GM21737 (cell line): ENCODE measurements at regions not wholly inside any gene's neighbourhood (a gene's known extent, or its start where the extent isn't known, plus 50 kb on each side); places are given as distances from the start of the nearest gene placed in this dataset.

Experiments used
- ATAC-seq: cut with Tn5 transposase; IDR thresholded peaks from one replicate; pipeline ENCODE4 v1.9.1; 2021; ENCODE audit warnings: mild to moderate bottlenecking, moderate library complexity; ENCODE audit not compliant: unreplicated experiment

DNA sequence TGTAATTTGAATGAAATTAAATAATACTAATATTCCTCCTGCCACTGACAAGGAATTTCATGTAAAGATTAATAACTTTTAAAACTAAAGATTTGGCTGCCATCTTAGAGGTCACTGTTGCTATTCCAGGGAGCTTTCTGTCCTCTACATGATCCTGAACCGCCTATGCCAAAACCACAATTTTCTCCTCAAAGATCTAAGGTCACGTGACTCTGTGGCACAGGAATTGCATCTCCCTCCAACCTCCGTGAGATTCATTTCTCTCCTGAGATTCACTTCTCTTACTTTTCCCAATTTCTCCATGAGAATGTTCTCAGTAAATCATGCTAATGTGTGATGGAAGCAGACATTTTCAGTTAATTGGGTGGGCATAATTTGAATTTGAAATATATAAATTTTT lies 379.6 kb upstream of the TSHZ2 start:
- ATAC-seq, result no peak

DNA sequence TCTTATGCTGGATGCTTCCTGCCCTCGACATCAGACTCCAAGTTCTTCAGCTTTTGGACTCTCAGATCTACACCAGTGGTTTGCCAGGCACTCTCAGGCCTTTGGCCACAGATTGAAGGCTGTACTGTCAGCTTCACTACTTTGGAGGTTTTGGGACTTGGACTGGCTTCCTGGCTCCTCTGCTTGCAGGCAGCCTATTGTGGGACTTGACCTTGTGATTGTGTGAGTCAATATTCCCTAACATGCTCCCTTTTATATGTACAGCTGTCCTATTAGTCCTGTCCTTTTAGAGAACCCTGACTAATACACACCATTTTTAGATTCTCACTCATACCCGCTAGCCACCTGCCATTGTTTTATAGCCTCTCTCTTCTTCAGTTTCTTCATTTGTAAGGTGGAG lies 382.1 kb upstream of the TSHZ2 start:
- no peak for ATAC-seq

DNA sequence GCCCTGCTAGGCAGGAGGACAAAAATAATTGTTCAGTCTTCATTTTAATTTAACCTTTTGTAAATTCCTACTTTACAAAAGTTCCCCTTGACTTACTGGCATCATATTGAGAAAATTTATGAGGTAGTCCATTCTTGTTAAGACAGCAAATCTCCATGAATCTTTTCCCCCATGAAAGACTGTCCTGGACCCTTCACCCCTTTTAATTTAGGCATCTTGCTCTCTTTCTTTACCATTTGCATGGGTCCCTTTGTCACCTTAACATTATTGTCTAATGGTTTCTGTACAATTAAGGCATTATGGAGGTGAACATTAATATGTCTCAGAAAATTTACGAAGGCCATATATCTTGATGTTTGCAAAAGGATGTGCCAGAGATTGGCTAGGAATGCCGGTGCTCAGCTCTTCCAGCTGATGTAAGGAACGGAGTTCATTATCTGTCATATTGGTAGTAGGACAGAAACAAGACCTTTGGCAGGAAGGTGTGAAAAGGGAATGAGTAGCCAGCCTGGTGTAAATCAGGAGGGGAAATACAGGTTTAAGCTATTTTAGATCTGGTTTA lies 382.8 kb upstream of the TSHZ2 start:
- no peak for ATAC-seq

DNA sequence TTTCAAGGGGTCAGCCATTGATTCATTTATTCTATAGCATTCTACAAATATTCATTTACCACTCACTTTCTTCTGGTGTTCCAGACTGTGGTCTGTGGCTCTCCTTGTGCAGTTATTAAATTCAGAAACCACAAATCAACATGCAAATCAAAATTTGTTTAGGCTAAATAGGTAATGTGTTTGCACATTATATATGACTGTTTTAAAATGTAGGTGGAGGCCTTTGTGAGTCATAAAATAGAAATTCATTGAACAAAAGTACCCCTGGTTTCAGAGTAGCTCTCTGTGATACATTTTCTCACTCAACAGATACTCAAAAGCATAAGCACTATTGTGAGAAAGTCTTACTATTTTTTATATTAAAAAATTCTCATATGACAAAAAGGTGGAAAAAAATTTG lies 385.5 kb upstream of the TSHZ2 start:
- no peak for ATAC-seq

DNA sequence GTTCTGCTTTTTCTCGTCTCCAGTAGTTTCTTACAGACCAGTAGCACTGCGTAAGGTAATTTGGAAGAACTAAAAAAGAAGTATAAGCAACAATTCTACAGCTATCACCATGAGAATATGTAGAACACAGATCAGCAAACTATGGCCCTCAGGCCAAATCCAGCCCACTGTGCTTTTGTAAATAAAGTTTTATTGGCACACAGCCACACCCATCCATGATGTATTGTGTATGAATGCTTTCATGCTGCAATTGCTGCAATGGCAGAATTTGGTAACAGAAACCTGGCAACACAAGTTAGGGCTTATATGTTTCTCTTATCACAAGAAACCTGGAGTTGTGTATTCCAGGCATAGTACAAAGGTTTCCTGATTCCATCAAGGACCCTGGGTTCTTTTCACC lies 386.8 kb upstream of the TSHZ2 start:
- ATAC-seq, result no peak

DNA sequence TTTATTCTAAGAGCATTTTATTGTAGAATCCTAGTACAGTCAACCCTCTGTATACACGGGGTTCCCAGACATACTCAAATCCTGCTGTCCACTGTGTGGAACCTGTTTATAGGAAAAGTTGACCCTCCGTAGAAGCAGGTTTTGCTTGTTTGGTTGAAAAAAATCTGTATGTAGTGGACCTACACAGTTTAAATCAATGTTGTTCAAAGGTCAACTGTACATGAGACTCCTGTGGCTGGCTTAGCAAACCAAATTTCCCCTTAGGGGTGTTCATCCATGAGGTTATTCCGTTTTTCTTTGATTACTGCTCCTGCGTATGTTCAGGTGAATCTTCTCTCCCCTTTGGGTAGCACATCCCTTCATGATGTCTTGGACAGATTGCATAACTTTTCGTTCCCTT lies 387.0 kb upstream of the ZFP64 start:
- ATAC-seq, result no peak

DNA sequence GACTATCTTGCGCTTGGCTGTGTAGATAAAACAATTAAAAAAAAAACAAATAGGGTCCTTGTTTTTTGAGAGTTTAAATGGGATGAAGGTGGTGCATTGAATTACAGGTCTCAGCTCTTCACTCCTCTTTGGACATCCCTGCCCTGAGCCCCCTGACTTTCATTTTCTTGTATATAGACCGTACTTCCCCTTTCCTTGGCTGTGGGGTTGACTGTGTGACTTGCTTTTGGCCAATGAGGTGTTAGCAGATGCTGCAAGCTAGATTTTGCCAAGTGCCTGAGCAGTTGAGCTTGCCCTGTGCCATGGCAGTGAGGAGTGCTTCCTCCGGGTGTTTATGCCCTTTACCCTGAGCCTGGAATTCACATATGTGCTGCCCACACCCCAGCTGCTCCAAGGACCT lies 386.1 kb upstream of the ZFP64 start:
- no peak for ATAC-seq

DNA sequence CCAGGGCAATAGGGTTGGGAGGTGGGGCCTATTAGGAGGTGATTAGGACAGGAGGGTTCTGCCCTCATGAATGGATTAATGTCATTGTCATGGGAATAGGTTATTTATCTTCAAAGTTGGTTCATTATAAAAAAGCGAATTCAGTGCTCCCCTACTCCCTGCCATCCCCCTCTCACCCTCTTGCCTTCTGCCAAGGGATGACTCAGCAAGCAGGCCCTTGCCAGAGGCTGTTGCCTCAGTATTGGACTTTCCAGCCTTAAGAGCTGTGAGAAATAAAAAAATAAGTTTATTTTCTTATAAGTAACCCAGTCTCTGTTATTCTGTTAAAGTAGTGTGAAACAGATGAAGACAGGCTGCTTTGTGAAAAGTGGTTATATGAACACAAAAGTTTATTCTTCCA lies 381.1 kb upstream of the ZFP64 start:
- ATAC-seq, result no peak

DNA sequence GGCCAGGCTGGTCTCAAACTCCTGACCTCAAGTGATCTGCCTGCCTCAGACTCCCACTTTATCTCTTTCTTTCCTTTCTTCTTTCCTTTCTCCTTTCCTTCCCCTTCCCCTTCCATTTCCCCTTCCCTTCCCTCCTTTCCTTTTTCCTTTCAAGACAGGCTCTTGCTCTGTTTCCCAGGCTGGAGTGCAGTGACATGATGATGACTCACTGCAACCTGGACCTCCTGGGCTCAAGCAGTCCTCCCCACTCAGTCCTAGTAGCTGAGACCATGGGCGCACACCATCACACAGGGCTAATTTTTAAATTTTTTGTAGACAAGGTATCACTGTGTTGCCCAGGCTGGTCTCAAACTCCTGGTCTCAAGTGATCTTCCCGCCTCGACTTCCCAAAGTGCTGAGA lies 377.6 kb upstream of the ZFP64 start:
- ATAC-seq, result no peak

DNA sequence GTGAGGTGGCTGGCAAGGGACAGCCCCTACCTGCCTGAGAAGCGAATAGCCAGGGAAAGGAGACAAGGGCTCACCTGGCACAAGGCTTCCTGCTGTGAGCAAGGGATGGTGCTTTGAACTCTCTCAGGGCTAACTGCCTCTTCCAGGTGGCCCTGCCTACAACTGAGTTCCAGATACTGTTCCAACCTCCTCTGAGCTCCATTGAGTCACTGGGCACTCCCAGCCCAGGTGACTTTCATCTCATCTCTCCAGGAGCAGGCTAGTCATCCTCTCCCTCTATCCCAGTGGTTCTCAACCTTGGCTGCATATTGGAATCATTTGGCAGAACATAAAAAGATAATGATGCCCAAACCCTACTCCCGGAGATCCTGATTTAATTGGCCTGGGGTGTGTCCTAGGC lies 374.0 kb upstream of the ZFP64 start:
- no peak for ATAC-seq

DNA sequence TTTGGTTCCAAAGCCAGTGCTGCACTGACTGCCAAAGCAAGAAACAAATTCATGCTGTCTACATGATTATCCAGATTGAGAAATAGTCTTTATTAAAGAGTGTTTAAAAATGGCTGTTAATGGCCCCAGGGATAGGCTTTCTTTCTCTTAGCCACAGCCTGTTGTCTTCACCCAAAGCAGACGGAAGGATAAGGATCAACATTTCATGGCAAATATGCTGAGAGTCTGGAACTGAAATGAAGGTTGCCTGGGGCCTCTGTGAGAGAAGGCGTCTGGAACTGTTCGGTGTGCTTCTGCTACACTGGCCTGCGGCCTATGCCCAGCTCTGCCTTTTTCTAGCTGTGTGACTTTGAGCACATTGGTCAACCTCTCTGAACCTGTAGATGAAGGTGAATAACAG lies 373.0 kb upstream of the ZFP64 start:
- ATAC-seq, result no peak

DNA sequence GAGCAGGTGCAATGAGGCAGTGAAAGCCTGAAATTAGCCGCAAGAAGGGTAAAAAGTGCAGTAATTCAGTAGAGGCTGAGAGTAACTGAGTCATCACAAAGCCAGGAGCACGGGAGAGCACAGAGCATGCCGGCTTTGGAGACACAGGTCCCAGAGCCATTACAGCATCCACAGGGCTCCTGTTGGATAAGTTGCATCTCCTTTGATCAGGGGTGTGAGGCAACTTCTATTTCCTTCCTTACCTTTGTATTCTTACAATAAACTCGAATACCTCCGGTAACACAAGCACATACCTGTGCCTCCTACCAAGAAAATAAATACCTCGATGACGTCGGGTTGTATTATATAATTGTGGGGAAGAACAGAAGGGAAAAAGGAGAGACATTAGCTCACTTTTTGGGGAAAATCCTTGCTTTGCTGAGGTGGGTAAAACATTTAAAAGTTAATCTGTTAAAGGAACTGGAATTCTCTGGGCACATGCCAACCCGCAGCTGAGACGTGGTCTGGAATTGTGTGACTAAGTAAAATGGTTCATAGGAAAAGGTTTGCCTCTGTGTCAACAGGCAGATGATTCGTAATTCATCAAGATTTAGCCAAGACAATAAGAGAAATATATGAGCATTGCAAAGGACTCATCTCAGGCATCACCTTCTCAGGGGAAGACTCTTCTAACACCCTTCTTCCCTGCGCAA lies 360.7 kb upstream of the ZFP64 start:
- no peak for ATAC-seq

DNA sequence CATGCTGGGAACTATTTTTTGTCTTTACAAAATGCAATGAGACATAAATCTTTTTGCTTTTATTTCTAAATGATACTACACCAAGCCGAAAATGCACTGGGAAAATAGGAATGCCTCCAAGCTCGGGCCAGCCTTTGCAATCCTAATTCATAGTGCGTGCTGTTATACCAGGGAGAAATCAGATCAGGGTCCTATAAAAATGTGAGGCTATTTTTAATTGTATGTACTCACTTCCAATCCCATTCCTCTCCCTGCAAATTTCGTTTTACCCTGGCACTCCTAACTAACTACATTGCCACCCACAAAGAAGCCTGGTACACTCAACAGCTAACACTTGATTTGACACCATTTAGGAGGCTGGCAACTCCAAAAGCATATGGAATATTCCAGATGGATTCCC lies 350.6 kb upstream of the ZFP64 start:
- ATAC-seq, result no peak

DNA sequence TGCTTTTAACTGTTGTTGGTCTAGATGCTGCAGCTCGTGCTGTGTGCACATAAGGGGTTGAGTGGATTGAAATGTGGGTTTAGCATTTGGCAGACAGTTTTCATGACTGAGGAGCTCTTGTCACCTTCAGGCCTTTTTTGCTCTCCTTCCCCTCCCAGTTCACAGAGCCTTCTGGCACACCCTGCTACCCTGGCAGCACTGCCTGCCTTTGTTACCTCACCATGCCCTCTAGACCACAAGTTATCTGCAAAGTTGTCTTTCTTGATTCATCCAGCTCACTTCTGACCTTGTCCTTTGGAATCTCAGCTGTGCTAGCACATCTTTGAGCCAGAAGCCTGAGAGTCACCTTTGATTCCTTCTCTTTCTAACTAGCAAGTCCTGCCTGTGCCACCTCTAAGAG lies 348.9 kb upstream of the ZFP64 start:
- no peak for ATAC-seq

DNA sequence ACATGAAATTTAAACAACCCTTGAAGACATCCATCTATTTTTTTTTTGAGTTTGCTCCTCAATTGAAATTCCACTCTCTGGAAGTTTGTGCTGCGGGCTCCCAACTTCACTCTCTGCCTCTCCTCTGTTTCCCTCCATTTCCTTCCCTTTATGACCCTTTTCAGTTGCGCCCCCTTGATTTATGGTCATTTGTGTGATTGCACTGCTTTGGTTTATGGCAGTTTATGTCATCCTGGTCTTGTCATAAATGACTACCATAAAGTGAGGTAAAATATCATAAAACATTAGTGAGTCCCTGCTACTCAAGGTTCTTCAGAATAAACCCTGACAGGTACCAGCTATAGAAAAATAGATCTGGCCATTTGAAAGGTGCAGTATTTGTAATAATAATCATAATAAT lies 348.3 kb upstream of the ZFP64 start:
- no peak for ATAC-seq

DNA sequence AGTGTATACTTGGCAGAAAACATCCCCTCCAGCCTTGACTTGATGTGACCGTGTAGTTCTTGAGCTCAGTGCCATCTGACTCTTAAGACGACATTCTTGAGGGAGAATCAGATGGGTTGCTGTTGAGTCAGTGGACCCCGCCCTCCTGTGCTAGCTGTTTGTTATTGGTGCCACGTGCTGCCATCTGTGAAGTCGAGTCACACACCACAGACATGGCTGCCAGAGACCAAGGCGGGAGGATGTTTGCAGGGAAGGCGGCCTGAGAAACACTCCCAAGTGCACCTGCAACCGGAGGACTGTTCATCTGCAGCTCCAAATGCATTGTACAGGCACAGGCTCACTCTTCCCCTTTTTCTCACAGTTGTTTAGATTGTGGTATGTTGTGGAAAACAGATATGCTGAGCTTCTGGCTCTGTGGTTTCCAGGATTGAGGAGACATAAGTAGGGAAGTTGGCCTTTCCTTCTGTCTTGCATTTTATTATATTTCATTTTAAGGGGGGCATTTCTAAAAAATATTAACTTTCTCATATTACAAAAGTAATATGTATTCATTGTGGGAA lies 345.3 kb upstream of the ZFP64 start:
- ATAC-seq, result no peak

DNA sequence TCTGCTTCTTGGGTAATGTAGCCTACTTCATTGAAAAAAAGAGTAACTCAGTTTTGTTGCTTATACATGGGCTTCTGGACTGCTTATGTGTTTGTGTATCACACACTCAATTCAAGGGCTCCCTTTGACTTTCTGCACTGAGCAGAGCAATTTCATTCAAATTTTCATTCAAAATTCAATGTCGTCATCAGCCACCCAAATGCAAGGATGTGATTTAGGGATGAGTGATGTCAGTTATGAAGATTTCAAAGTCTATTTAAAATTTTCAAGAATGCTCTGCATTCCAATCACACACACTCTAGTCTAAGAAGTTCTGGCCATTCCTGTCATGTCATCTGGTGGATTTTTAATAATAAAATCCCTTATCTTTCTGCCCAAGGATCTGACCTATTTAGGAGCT lies 344.5 kb upstream of the ZFP64 start:
- no peak for ATAC-seq

DNA sequence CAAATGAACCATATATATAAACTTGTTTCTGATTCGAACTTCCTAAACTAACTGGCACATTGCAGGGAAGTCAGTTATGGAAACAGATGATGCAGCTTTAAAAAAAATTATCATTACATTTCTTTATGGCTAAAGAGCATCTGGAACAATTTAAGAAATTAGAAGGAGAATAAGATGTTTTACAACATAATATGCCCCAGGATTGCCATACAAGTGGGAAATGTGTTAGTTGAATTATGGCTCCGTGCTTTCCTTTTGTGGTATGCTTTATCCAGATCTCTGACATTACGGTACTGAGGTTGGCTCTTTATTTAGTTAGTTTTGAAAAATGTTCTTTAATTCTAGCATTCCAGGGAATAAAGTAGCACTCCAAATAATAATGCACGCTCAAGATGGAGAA lies 343.0 kb upstream of the ZFP64 start:
- ATAC-seq, result no peak

DNA sequence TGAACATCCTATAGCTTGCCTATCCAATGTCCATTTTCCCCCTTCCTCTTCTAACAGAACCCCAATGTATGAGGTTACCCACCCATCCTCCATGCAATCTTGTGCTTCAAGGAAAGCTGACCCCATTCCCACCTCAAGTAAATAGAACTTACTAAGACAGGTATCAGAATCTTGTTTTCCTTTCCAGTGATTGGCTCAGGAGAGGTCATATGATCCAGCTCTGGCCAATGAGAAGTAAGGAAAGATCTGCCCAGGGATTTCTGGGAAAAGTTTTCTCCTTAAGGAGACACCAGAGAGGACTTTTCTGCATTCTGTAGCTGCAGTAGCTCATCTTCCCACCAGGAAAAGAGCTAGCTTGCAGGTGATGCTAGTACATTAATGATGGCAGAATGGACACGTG lies 341.8 kb upstream of the ZFP64 start:
- no peak for ATAC-seq

DNA sequence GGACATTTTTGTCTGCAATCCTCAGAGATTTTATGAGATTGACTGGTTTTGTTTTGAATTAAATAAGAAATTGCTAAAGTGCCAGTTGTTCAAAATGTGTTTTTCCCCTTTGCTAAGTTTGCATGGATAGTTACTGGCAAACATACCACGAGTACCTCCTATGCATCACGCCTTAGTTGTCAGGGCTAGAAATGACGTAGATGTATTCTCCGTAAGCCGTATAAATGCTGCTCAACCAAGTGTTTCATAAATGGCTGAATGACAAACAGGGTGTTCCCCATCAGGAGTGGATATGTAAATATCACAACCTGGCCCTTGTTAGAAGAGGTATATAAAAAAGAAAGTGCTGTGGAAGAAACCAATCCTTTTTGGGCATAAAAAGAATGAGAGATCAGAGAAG lies 341.1 kb upstream of the ZFP64 start:
- no peak for ATAC-seq

DNA sequence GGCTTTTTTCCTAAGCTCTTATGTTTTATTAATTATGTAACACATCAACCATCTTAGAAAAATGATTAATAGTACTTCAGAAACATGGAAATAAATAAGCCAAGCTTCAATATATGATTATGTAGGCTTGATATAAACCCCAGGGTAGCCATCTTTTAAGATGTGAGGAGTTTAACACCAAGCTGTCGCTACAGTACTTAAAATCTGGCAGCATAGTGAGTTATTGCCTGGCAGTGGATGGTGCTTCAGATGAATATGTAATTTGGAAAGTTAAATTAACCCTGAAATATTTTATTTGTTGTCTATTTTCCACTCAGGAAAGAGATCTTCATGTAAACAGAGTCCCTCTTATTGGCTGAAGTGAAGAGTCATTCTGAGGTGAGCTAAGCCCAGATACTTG lies 339.0 kb upstream of the ZFP64 start:
- no peak for ATAC-seq

DNA sequence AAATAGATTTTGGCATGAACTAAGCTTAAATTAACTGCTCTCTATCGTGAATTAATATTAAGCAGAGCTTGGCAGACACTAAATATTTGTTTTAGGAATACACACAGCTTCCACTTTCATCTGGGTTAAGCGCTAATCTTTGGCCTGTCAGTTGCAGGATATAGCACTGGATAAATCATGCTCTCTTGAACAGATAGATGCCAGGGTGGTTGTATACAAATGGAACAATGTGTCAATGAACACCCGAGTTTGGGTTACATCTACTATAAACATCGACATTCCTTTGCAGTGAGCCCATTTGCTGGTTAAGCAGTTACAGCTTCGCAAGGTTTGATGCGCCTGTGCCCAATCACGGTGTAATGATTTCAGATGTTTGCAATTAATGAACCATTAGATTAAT lies 338.2 kb upstream of the ZFP64 start:
- ATAC-seq, result no peak

DNA sequence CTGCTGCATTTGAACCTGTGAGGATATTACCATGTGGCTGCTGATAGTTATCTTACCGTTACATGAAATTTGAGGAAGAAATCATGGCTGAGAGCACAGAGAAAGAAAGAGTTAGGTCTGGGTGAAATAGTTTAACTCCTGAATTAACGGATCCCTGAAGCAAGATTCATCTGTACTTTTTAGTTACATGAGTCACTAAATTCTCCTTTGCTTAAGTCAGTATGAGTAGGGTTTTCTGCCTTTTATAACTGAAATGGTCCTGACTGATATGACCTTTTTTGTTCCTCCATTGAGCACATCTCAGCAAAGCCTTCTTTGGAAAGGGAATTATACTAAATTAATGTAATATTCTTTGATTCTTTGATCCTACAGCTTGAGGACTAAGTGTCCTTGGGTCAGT lies 333.3 kb upstream of the ZFP64 start:
- no peak for ATAC-seq
